ENCODE measurements at regions not wholly inside any gene's neighbourhood (a gene's known extent, or its start where the extent isn't known, plus 50 kb on each side); places are given as distances from the start of the nearest gene placed in this dataset.

DNA sequence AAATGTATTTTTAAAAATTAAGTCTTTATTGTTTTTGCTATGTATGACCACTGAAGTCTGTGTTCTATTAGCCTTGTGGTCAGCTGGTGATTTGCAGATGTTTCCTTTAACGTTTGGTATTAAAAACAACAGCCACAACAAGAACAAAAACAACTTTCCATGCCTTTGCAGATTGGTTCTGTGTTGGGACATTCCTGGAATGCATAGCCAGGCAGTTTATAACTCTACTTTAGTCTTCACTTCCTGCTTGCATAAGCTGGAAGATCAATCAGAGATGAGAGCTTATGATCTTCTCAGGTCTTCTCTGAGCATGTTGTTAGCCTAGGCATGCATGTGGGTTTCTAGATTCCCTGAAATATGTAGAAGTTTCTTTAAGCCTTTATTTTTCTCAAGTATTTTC is 58.9 kb upstream of the SEMA3C start:
- H3K36me3 ChIP-seq (ENCODE audit: insufficient read depth) = no peaks in the 10 kb centered on the region
- H3K27ac ChIP-seq = no peak overlapping the region
- no peak overlapping the region for H3K4me2 ChIP-seq
- no peak overlapping the region for H3K4me3 ChIP-seq (IDR thresholded peaks at IDR 0.05; ENCODE audit: insufficient read depth, low read depth, low read length)
- H3K9ac ChIP-seq = no peak overlapping the region
- H4K20me1 ChIP-seq (ENCODE audit: insufficient read depth) = no peaks in the 10 kb centered on the region
- no peaks in the 10 kb centered on the region for H3K27me3 ChIP-seq (ENCODE audit: insufficient read depth, low read depth)
- H3K4me1 ChIP-seq (ENCODE audit: low read depth, poor library complexity, severe bottlenecking) = no peaks in the 10 kb centered on the region
- no peak overlapping the region for H2AFZ ChIP-seq (ENCODE audit: low read depth)
- no peaks in the 10 kb centered on the region for H3K79me2 ChIP-seq (ENCODE audit: insufficient read depth, low read depth)
- no peak for TF ChIP-seq CTCF (conservative IDR thresholded peaks at IDR 0.05; ENCODE audit: low read depth, low read length)

DNA sequence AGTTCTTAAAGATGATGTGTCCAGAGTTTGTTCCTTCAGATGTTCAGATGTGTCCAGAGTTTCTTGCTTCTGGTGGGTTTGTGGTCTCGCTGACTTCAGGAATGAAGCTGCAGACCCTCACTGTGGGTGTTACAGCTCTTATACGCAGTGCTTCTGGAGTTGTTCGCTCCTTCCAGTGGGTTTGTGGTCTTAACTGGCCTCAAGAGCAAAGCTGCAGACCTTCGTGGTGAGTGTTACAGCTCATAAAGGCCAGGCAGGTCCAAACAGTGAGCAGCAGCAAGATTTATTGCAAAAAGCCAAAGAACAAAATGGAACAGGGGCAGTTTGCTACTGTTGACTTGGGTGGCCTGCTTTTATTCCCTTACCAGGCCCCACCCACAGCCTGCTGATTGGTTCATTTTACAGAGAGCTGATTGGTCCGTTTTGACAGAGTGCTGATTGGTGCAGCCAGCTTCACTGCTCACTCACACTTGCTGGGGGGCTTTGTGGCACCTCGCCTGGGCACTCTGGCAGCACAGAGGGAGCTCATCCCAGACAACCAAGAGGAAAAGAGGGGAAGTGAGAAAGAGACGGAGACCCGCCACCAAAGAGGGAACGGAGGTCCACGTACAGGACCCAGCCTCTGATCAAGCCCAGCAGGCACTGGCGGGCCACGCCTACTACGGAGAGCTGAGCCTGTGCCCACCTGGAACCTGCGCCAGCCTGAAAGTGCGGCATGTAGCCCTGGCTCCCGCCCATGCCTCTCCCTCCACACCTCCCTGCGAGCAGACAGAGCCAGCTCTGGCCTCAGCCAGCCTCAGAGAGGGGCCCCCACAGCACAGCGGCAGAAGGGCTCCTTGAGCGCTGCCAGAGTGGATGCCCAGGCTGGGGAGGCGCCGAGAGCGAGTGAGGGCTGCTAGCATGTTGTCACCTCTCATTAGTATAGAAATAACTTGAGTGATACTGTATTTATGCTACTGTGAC is 55.8 kb upstream of the SEMA3C start:
- Histone ChIP-seq H3K36me3 (ENCODE audit: insufficient read depth) (no peaks in the 10 kb centered on the region), H3K79me2 (ENCODE audit: insufficient read depth, low read depth) (no peaks in the 10 kb centered on the region), H3K4me3 (IDR thresholded peaks at IDR 0.05; ENCODE audit: insufficient read depth, low read depth, low read length) (no peak overlapping the region), H3K27ac (no peak overlapping the region), H3K4me1 (ENCODE audit: low read depth, poor library complexity, severe bottlenecking) (no peaks in the 10 kb centered on the region), H3K27me3 (ENCODE audit: insufficient read depth, low read depth) (no peaks in the 10 kb centered on the region), H4K20me1 (ENCODE audit: insufficient read depth) (no peaks in the 10 kb centered on the region), H2AFZ (ENCODE audit: low read depth) (no peak overlapping the region), H3K4me2 (no peak overlapping the region), H3K9ac (no peak overlapping the region)
- no peak for TF ChIP-seq CTCF (conservative IDR thresholded peaks at IDR 0.05; ENCODE audit: low read depth, low read length)

- Histone ChIP-seq H4K20me1 (ENCODE audit: insufficient read depth) (no peaks in the 10 kb centered on the region), H3K79me2 (ENCODE audit: insufficient read depth, low read depth) (no peaks in the 10 kb centered on the region), H3K27ac (no peak overlapping the region), H3K9ac (no peak overlapping the region), H3K4me3 (IDR thresholded peaks at IDR 0.05; ENCODE audit: insufficient read depth, low read depth, low read length) (no peak overlapping the region), H3K4me2 (no peak overlapping the region), H2AFZ (ENCODE audit: low read depth) (no peak overlapping the region), H3K36me3 (ENCODE audit: insufficient read depth) (no peaks in the 10 kb centered on the region), H3K27me3 (ENCODE audit: insufficient read depth, low read depth) (no peaks in the 10 kb centered on the region), H3K4me1 (ENCODE audit: low read depth, poor library complexity, severe bottlenecking) (no peaks in the 10 kb centered on the region)
- TF ChIP-seq CTCF (conservative IDR thresholded peaks at IDR 0.05; ENCODE audit: low read depth, low read length) = no peak
Measured at GRCh38 chr7:80971225-80971624, 52.4 kb upstream of the SEMA3C start.

Data from KMS-11 (cell line).